Esophagus squamous epithelium (tissue), 5 donors: ENCODE measurements at regions not wholly inside any gene's neighbourhood (a gene's known extent, or its start where the extent isn't known, plus 50 kb on each side); places are given as distances from the start of the nearest gene placed in this dataset.

Experiments used
- DNase-seq: peaks from one replicate; lab custom pipeline; 2025; lab: John Stamatoyannopoulos, UW
- H3K27ac ChIP-seq, 4 donors: fragments of 200-600 bp; sonication (generic); one replicate each; pipeline ENCODE4 v1.5.1; 2016 to 2019; ENCODE audit warnings: mild to moderate bottlenecking in 1 of 4
- H3K27me3 ChIP-seq, 4 donors: fragments of 200-600 bp; sonication (generic); 1 replicate in 3 of 4; 2 replicates in 1 of 4; pipeline versions ENCODE4 v1.5.1 to v1.6.0; 2017 to 2021; ENCODE audit warnings: antibody characterized with exemption in 1 of 4
- H3K36me3 ChIP-seq, 3 donors: fragments of 200-600 bp; sonication (generic); one replicate each; pipeline ENCODE4 v1.5.1; 2016 to 2019
- H3K4me1 ChIP-seq, 3 donors: fragments of 200-600 bp; sonication (generic); one replicate each; pipeline ENCODE4 v1.5.1; 2017 to 2019
- H3K4me3 ChIP-seq, 4 donors: fragments of 200-600 bp; sonication (generic); 1 replicate in 3 of 4; 2 replicates in 1 of 4; pipeline ENCODE4 v1.5.1; 2016 to 2019; ENCODE audit warnings: mild to moderate bottlenecking in 2 of 4, moderate library complexity in 1 of 4
- H3K9me3 ChIP-seq, 3 donors: fragments of 200-600 bp; sonication (generic); one replicate each; pipeline ENCODE4 v1.5.1; 2016 to 2019
- POLR2A ChIP-seq, 4 donors: fragments of 450-650 bp; IDR thresholded peaks; one replicate each; pipeline ENCODE4 v1.6.1; 2017; ENCODE audit warnings: antibody characterized with exemption in 4 of 4, mild to moderate bottlenecking in 4 of 4, moderate library complexity in 3 of 4
- WGBS, 2 donors: methylation state at CpG; one replicate each; pipeline ENCODE4 v1.1.5; 2018; 5-methylcytosine and 5-hydroxymethylcytosine counted together
- intact Hi-C: fragments of 100-400 bp; cut with DNase I; formaldehyde crosslinking; loops from one replicate; pipeline ENCODE4 v1.15.0; 2022
- TF ChIP-seq, protein P1 (sequence below), 6 experiments: fragments of 450-650 bp in 4 of 6; fragments of 200-600 bp in 2 of 6; sonication (generic) in 2 of 6; IDR thresholded peaks; one replicate each; pipeline ENCODE4 v1.5.1; 2016 to 2019; ENCODE audit warnings: antibody characterized with exemption in 6 of 6, mild to moderate bottlenecking in 4 of 6, moderate library complexity in 4 of 6
- donor health status: DM: yes; HTN: yes; CAD: no.

DNA sequence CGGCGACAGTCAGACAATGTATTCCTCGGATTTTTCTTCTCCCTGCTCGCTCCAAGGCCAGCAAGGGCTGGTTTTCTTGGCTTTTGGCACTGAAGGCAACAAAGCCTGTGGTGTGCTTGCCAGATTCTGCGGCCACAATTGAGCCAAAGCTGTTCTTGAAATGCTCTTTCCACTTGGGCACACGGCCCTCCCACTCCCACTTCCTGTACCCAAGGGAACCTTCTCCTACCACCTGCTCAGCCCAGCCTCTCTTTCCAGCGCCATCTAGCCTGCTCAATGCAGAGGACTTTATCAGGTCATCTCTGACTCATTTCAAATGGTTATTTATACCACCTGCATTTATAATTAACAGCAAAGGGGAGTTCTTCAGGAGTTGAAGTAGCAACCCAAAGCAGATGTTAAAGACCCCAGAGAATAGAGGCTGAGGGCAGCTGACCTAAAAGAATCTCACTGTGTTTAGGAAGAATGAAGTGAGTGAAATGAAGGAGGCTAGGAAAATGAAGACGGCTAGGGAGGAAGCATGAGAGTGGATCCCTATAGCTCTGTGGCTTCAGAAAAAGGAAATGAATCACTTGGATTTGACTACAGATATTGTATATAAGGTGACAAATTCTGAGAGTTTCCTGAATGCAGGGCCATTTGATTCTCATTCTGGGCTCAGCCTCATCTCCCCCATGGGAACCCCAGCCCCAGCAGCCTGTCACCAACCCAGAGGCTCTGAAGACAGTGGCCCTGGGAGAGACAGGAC, 439.0 kb downstream of the ENC1 start:
- no peak overlapping the region for H3K4me3 ChIP-seq
- TF ChIP-seq POLR2A (IDR thresholded peaks at IDR 0.05): no peak
- TF ChIP-seq, protein P1, sequence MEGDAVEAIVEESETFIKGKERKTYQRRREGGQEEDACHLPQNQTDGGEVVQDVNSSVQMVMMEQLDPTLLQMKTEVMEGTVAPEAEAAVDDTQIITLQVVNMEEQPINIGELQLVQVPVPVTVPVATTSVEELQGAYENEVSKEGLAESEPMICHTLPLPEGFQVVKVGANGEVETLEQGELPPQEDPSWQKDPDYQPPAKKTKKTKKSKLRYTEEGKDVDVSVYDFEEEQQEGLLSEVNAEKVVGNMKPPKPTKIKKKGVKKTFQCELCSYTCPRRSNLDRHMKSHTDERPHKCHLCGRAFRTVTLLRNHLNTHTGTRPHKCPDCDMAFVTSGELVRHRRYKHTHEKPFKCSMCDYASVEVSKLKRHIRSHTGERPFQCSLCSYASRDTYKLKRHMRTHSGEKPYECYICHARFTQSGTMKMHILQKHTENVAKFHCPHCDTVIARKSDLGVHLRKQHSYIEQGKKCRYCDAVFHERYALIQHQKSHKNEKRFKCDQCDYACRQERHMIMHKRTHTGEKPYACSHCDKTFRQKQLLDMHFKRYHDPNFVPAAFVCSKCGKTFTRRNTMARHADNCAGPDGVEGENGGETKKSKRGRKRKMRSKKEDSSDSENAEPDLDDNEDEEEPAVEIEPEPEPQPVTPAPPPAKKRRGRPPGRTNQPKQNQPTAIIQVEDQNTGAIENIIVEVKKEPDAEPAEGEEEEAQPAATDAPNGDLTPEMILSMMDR (IDR thresholded peaks at IDR 0.05): no peak
- no peaks in the 10 kb centered on the region for H3K27me3 ChIP-seq
- no peak overlapping the region for H3K27ac ChIP-seq
- H3K4me1 ChIP-seq: peaks cover 0 to 25% (median 0%) of the 10 kb centered on the region in 3 donors
- no peak for DNase-seq
- H3K9me3 ChIP-seq: no peaks in the 10 kb centered on the region
- H3K36me3 ChIP-seq: no peaks in the 10 kb centered on the region
- 53 to 58% methylated on average over 7 to 8 of the region's 8 CpGs for WGBS, 2 donors
- intact Hi-C loops: no loop called here

DNA sequence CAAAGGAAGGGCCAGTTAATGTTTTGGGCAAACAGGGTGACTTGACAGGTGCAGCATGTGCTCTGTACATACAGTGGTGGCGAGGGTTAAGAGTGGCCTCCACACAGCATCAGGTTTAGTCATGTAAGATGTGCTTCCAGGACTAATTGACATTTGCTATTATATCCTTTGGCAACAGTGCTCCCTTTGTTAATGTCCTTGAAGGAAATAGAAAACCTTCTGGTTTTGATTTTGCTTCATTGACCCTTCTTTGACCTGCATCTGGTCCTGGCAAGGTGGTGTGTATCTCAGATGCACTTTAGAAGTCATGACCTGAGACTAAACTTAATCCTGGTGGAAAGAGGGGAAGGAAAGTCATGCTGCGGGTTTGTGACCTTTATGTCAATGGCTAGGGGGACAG, 440.0 kb downstream of the ENC1 start:
- Histone ChIP-seq H3K9me3 (no peaks in the 10 kb centered on the region), H3K27ac (no peak overlapping the region), H3K27me3 (no peaks in the 10 kb centered on the region), H3K4me1 (peaks cover 0 to 18% (median 0%) of the 10 kb centered on the region in 3 donors), H3K4me3 (no peak overlapping the region), H3K36me3 (no peaks in the 10 kb centered on the region)
- 59 to 75% methylated on average over 2 of the region's 2 CpGs for WGBS, 2 donors
- no peak for TF ChIP-seq POLR2A (IDR thresholded peaks at IDR 0.05)
- TF ChIP-seq, protein P1 (IDR thresholded peaks at IDR 0.05): no peak
- intact Hi-C loops: no loop called here
- DNase-seq: no peak

DNA sequence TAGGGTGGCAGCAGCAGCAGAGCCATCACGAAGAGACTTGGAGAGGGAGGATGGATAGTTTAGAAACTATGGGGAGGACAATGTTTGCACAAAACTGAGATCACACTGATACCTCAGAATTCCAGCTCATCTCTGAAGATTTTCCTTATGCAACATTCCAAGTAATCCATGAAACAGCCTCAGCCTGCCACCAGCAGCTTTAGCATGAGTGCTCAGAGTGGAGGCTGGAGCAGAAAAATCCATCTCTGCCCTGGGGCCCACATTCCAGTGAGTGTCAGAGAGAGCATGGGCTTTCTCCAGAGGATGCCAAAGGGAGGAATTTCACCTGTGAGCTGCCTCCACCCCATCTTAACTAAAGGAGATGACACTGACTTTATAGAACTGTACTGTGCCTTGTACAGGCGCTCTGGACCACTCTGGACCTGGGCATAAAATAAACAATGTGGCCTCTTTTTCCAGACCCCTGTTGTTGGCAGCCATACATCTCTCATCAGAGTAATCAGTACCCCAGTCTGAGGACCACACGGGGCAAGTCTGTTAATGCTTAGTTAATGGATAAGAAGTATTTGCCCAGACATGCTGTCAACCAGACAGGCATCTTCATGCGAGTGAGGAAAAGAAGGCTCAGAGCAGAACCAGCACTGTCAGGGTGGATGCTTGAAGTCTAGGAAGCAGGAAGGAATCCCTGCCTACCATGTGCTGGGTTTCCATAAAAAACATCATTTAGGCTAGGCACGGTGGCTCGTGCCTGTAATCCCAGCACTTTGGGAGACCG, 440.9 kb downstream of the ENC1 start:
- no peaks in the 10 kb centered on the region for H3K36me3 ChIP-seq
- no peak overlapping the region for H3K4me3 ChIP-seq
- TF ChIP-seq POLR2A (IDR thresholded peaks at IDR 0.05): no peak
- TF ChIP-seq, protein P1 (IDR thresholded peaks at IDR 0.05): no peak
- no peak overlapping the region for H3K27ac ChIP-seq
- intact Hi-C loops: no loop called here
- 75 to 79% methylated on average over 6 to 7 of the region's 7 CpGs for WGBS, 2 donors
- no peak for DNase-seq
- H3K9me3 ChIP-seq: no peaks in the 10 kb centered on the region
- no peaks in the 10 kb centered on the region for H3K27me3 ChIP-seq
- peaks cover 0 to 18% (median 0%) of the 10 kb centered on the region in 3 donors for H3K4me1 ChIP-seq

DNA sequence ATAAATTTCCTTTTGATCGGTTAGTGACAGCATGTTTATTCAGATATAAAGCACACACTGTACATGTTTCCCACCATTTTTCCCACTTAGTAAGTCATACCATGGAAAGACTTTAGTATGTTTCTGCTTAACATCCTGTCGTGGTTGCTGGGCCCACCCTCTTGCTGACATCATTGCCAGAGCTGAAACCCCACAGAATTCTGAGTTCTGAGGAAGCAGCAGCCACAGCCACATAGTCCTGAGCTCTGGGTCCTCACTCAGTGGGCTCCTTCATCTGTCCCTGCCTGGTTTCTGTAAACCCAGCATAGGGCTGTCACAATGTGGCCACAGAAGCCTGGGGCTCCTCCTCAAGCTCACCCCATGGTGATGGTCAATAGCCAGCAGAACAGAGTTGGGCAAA, 441.5 kb downstream of the ENC1 start:
- H3K4me1 ChIP-seq: peaks cover 0 to 18% (median 0%) of the 10 kb centered on the region in 3 donors
- no peak overlapping the region for H3K27ac ChIP-seq
- no peak for DNase-seq
- no peaks in the 10 kb centered on the region for H3K27me3 ChIP-seq
- no peaks in the 10 kb centered on the region for H3K9me3 ChIP-seq
- WGBS, 2 donors: 46 to 57% methylated on average over 2 of the region's 2 CpGs
- no peak overlapping the region for H3K4me3 ChIP-seq
- H3K36me3 ChIP-seq: no peaks in the 10 kb centered on the region
- TF ChIP-seq, protein P1 (IDR thresholded peaks at IDR 0.05): no peak
- no peak for TF ChIP-seq POLR2A (IDR thresholded peaks at IDR 0.05)
- intact Hi-C loops: no loop called here

DNA sequence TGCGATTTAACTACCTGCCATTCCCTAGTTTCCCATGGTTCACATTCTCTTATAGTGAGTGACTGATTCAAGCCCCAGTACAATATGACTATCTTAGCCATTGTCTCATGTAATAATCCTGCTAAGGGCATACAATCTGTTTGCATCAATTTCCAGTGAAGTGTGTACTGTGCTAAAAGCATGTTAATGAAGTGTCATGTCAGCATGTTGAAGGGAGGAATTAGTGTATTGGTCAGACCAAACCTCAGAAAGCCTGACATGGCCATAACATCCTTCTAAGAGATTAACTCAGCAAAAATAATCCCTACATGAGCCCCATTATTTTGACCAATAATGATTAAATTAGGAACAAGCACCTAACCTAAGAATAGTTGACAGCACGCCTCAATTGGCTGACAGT, 442.4 kb downstream of the ENC1 start:
- DNase-seq: no peak
- Histone ChIP-seq H3K27me3 (no peaks in the 10 kb centered on the region), H3K4me1 (peaks cover 0 to 18% (median 0%) of the 10 kb centered on the region in 3 donors), H3K36me3 (no peaks in the 10 kb centered on the region), H3K27ac (no peak overlapping the region), H3K4me3 (no peak overlapping the region), H3K9me3 (no peaks in the 10 kb centered on the region)
- intact Hi-C loops: no loop called here
- TF ChIP-seq, protein P1 (IDR thresholded peaks at IDR 0.05): no peak
- no peak for TF ChIP-seq POLR2A (IDR thresholded peaks at IDR 0.05)
- 86 to 92% methylated on average over 2 of the region's 2 CpGs for WGBS, 2 donors
